ENCODE measurements at regions not wholly inside any gene's neighbourhood (a gene's known extent, or its start where the extent isn't known, plus 50 kb on each side); places are given as distances from the start of the nearest gene placed in this dataset.

DNA sequence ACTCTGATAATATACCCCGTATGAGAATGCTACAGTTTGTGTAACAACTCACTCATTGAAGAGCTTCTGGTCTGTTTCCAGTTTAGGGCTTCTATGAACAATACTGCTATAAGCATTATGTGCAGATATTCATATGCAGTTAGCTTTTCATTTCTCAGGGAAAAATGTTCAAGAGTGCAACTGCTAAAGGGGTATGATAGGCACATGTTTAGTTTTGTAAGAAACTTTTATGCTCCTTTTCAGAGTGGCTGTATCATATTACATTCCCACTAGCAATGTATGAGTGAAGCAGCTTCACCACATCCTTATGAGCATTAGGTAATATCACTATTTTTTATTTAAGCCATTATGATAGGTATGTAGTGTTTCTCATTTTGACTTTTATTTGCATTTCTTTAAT lies 182.6 kb upstream of the CXCL12 start:
- no peaks in the 10 kb centered on the region for H3K9me3 Mint-ChIP-seq (ENCODE audit: unreplicated experiment)
- H3K4me1 Mint-ChIP-seq (ENCODE audit: unreplicated experiment): no peaks in the 10 kb centered on the region
- H3K27ac Mint-ChIP-seq (ENCODE audit: unreplicated experiment): no peak overlapping the region
- peaks cover 2% of the 10 kb centered on the region for H3K27me3 Mint-ChIP-seq (ENCODE audit: unreplicated experiment)
- DNase-seq (ENCODE audit: low spot score): no peak
- TF ChIP-seq CTCF (IDR thresholded peaks at IDR 0.05; ENCODE audit: unreplicated experiment): no peak
- H3K4me3 Mint-ChIP-seq (ENCODE audit: unreplicated experiment): no peak overlapping the region
- H3K36me3 Mint-ChIP-seq (ENCODE audit: low read depth, unreplicated experiment): no peaks in the 10 kb centered on the region

DNA sequence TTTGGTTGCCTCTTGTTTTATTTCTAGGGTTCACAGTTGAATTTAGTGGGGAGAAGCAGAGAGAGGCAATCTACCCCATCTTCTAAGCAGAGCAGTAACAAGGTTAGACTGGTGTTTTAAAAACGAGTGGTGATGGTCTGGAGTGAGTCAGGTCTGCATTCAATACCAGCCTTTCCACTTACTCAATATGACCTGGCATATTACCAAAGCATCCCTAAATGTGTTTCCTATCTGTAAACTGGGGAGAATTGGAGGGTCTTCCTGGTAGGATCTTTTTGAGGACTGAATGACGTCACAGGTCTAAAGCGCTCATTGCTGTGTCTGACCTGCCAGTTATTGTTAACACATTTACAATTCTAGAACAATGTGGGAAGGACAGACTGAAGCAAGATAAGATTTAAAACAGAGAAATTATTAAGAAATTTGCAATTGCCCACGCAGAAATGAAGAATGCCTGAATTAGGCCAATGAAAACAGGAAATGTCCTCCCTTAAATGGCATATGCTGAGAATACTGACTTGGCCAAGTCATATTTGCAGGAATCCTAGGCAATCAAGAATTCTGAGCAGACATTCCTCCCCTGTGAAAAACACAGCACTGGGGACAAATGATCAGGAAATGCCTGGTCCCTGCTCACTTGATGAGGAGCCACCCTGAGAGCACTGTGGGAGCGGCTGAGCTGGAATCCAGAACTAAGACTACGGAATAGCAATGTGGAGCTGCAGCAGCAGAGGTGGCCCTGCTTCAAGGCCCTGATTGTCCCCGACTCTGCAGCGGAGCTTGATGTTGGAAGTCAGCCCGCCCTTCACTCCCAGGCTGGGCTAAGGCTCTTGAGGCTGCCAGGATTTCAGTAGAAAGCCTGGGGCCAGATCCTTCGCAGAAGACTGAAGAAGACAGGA lies 184.5 kb upstream of the CXCL12 start:
- H3K9me3 Mint-ChIP-seq (ENCODE audit: unreplicated experiment): no peaks in the 10 kb centered on the region
- no peaks in the 10 kb centered on the region for H3K4me1 Mint-ChIP-seq (ENCODE audit: unreplicated experiment)
- no peak overlapping the region for H3K4me3 Mint-ChIP-seq (ENCODE audit: unreplicated experiment)
- DNase-seq (ENCODE audit: low spot score): no peak
- no peak for TF ChIP-seq CTCF (IDR thresholded peaks at IDR 0.05; ENCODE audit: unreplicated experiment)
- H3K36me3 Mint-ChIP-seq (ENCODE audit: low read depth, unreplicated experiment): no peaks in the 10 kb centered on the region
- H3K27ac Mint-ChIP-seq (ENCODE audit: unreplicated experiment): no peak overlapping the region
- H3K27me3 Mint-ChIP-seq (ENCODE audit: unreplicated experiment): peaks cover 3% of the 10 kb centered on the region

DNA sequence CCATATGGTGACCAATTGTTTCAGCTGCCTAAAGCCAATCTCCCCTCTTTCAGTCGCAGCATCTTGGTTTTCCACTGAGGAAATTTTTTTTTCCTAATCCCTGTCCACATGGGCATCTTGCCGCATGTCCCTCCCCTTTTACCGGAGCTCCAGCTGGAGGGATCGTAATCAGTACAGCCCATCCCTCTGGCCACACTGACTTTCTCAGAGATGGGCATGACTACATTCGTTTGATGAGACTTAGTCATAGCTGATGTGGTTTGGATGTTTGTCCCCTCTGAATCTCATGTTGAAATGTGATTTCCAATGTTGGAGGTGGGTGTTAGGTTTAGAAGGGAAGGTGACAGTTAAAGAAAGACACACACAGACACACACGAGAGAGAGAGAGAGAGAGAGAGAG lies 186.8 kb upstream of the CXCL12 start:
- no peak for DNase-seq (ENCODE audit: low spot score)
- H3K36me3 Mint-ChIP-seq (ENCODE audit: low read depth, unreplicated experiment): no peaks in the 10 kb centered on the region
- H3K9me3 Mint-ChIP-seq (ENCODE audit: unreplicated experiment): no peaks in the 10 kb centered on the region
- peaks cover 3% of the 10 kb centered on the region for H3K27me3 Mint-ChIP-seq (ENCODE audit: unreplicated experiment)
- no peak overlapping the region for H3K4me3 Mint-ChIP-seq (ENCODE audit: unreplicated experiment)
- no peak overlapping the region for H3K27ac Mint-ChIP-seq (ENCODE audit: unreplicated experiment)
- no peaks in the 10 kb centered on the region for H3K4me1 Mint-ChIP-seq (ENCODE audit: unreplicated experiment)
- TF ChIP-seq CTCF (IDR thresholded peaks at IDR 0.05; ENCODE audit: unreplicated experiment): no peak

- Mint-ChIP-seq H3K4me3 (ENCODE audit: unreplicated experiment) (no peak overlapping the region), H3K4me1 (ENCODE audit: unreplicated experiment) (no peaks in the 10 kb centered on the region), H3K27ac (ENCODE audit: unreplicated experiment) (no peak overlapping the region), H3K36me3 (ENCODE audit: low read depth, unreplicated experiment) (no peaks in the 10 kb centered on the region), H3K27me3 (ENCODE audit: unreplicated experiment) (peaks cover 3% of the 10 kb centered on the region), H3K9me3 (ENCODE audit: unreplicated experiment) (no peaks in the 10 kb centered on the region)
- TF ChIP-seq CTCF (IDR thresholded peaks at IDR 0.05; ENCODE audit: unreplicated experiment): no peak
- no peak for DNase-seq (ENCODE audit: low spot score)
These were observed 187.2 kb upstream of the CXCL12 start for GRCh38 chr10:44572146-44572545.

DNA sequence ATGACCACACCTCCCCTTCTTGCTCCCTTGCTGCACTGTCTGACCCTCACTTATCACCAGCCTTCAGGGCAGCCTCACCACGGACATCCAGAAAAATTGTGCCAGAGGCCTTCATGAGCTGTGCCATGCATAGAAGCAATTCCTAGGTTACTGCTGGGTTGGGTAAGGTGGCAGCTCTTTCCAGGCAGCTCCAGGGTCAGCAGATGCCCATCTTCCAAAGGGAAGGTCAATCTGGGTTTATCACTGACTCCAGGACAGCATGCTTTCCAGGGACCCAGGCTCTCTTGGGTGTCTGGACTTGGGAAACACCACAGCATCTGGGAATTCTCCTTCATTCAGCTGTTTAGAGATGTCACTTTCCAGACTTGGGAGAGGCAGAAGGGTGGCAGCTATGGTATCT lies 188.9 kb upstream of the CXCL12 start:
- H3K27ac Mint-ChIP-seq (ENCODE audit: unreplicated experiment): no peak overlapping the region
- no peak for DNase-seq (ENCODE audit: low spot score)
- H3K4me1 Mint-ChIP-seq (ENCODE audit: unreplicated experiment): no peaks in the 10 kb centered on the region
- no peaks in the 10 kb centered on the region for H3K36me3 Mint-ChIP-seq (ENCODE audit: low read depth, unreplicated experiment)
- H3K9me3 Mint-ChIP-seq (ENCODE audit: unreplicated experiment): no peaks in the 10 kb centered on the region
- TF ChIP-seq CTCF (IDR thresholded peaks at IDR 0.05; ENCODE audit: unreplicated experiment): no peak
- H3K27me3 Mint-ChIP-seq (ENCODE audit: unreplicated experiment): peaks cover 3% of the 10 kb centered on the region
- no peak overlapping the region for H3K4me3 Mint-ChIP-seq (ENCODE audit: unreplicated experiment)
